ENCODE measurements at regions not wholly inside any gene's neighbourhood (a gene's known extent, or its start where the extent isn't known, plus 50 kb on each side); places are given as distances from the start of the nearest gene placed in this dataset.

DNA sequence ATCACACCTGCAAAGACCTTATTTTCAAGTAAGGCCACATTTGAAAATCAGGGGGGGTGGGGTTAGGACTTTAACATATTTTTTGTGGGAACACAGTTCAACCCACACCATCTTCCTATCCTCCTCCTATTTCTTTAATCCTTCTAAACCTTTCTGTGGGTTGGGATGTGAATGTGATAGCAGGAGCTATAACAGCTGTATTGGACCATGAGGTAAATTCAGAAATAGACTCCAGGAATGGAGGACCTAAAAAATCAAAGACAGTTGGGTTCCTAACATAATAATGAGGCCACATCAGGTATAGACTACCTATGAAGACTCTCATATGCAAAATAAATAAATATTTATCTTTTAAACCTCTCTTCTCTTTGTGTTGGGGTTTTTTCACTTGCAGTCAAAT is 451.4 kb downstream of the XYLT1 start:
- no peaks in the 10 kb centered on the region for H3K4me1 Mint-ChIP-seq
- TF ChIP-seq, protein P1, sequence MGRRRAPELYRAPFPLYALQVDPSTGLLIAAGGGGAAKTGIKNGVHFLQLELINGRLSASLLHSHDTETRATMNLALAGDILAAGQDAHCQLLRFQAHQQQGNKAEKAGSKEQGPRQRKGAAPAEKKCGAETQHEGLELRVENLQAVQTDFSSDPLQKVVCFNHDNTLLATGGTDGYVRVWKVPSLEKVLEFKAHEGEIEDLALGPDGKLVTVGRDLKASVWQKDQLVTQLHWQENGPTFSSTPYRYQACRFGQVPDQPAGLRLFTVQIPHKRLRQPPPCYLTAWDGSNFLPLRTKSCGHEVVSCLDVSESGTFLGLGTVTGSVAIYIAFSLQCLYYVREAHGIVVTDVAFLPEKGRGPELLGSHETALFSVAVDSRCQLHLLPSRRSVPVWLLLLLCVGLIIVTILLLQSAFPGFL (CRISPR knock-in tag; IDR thresholded peaks at IDR 0.05; ENCODE audit: borderline replicate concordance), result no peak
- ChIA-PET CTCF (interaction anchor here (0.6 kb wide), 1 partner anchor 22 kb away, joined by 4 read pairs; no protein-coding TSS in a partner anchor), POLR2A (no interaction called here)
- no peaks in the 10 kb centered on the region for H3K36me3 Mint-ChIP-seq
- DNase-seq (ENCODE audit: low spot score) (no peak), ATAC-seq (no peak)
- H3K27ac Mint-ChIP-seq, result no peak overlapping the region
- H3K4me3 Mint-ChIP-seq, result no peak overlapping the region
- H3K27me3 Mint-ChIP-seq (ENCODE audit: low read depth), result no peaks in the 10 kb centered on the region
- peaks cover 9% of the 10 kb centered on the region; the same call in 1 of the 2 replicates for H3K9me3 Mint-ChIP-seq

DNA sequence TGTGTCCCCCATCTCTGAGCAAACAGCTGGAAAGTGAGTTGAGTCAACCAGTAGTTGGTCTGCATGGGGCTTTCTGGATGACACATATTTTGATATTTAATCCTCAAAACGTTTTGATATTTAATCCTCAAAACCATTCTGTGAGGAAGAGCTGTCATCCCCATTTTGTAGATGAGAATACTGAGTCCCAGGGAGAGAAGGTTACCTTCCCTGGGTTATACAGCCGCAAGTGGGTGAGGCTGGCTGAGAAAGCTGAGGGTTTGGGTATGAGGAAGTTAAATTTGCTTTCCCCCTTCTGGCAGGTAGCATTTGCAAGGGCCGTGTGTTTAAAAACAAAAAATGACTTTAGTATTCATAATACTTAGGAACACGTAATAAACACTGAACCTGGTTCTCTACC is 447.2 kb downstream of the XYLT1 start:
- ATAC-seq, result no peak
- H3K4me1 Mint-ChIP-seq, result no peaks in the 10 kb centered on the region

More for the DNA sequence above, 447.2 kb downstream of the XYLT1 start:
- no peaks in the 10 kb centered on the region for H3K36me3 Mint-ChIP-seq
- H3K4me3 Mint-ChIP-seq, result no peak overlapping the region
- CTCF ChIA-PET, result no interaction called here
- H3K27ac Mint-ChIP-seq, result no peak overlapping the region
- POLR2A ChIA-PET, result no interaction called here
- TF ChIP-seq ZNF232 (CRISPR knock-in tag; IDR thresholded peaks at IDR 0.05) (no peak), ZNF138 (CRISPR knock-in tag; conservative IDR thresholded peaks at IDR 0.05) (no peak), NR3C1 (CRISPR knock-in tag; conservative IDR thresholded peaks at IDR 0.05; ENCODE audit: low read depth) (no peak), TEAD1 (CRISPR knock-in tag; IDR thresholded peaks at IDR 0.05) (no peak), ELF4 (CRISPR knock-in tag; IDR thresholded peaks at IDR 0.05; ENCODE audit: low read depth) (no peak), JUN (CRISPR knock-in tag; IDR thresholded peaks at IDR 0.05) (no peak), ZNF121 (CRISPR knock-in tag; IDR thresholded peaks at IDR 0.05) (no peak), ATF1 (CRISPR knock-in tag; IDR thresholded peaks at IDR 0.05) (no peak), EMX1 (CRISPR knock-in tag; IDR thresholded peaks at IDR 0.05) (no peak), ESRRA (CRISPR knock-in tag; IDR thresholded peaks at IDR 0.05; ENCODE audit: borderline replicate concordance) (no peak)
- TF ChIP-seq, protein P2, sequence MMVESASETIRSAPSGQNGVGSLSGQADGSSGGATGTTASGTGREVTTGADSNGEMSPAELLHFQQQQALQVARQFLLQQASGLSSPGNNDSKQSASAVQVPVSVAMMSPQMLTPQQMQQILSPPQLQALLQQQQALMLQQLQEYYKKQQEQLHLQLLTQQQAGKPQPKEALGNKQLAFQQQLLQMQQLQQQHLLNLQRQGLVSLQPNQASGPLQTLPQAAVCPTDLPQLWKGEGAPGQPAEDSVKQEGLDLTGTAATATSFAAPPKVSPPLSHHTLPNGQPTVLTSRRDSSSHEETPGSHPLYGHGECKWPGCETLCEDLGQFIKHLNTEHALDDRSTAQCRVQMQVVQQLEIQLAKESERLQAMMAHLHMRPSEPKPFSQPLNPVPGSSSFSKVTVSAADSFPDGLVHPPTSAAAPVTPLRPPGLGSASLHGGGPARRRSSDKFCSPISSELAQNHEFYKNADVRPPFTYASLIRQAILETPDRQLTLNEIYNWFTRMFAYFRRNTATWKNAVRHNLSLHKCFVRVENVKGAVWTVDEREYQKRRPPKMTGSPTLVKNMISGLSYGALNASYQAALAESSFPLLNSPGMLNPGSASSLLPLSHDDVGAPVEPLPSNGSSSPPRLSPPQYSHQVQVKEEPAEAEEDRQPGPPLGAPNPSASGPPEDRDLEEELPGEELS (CRISPR knock-in tag; IDR thresholded peaks at IDR 0.05), result no peak
- TF ChIP-seq, protein P3, sequence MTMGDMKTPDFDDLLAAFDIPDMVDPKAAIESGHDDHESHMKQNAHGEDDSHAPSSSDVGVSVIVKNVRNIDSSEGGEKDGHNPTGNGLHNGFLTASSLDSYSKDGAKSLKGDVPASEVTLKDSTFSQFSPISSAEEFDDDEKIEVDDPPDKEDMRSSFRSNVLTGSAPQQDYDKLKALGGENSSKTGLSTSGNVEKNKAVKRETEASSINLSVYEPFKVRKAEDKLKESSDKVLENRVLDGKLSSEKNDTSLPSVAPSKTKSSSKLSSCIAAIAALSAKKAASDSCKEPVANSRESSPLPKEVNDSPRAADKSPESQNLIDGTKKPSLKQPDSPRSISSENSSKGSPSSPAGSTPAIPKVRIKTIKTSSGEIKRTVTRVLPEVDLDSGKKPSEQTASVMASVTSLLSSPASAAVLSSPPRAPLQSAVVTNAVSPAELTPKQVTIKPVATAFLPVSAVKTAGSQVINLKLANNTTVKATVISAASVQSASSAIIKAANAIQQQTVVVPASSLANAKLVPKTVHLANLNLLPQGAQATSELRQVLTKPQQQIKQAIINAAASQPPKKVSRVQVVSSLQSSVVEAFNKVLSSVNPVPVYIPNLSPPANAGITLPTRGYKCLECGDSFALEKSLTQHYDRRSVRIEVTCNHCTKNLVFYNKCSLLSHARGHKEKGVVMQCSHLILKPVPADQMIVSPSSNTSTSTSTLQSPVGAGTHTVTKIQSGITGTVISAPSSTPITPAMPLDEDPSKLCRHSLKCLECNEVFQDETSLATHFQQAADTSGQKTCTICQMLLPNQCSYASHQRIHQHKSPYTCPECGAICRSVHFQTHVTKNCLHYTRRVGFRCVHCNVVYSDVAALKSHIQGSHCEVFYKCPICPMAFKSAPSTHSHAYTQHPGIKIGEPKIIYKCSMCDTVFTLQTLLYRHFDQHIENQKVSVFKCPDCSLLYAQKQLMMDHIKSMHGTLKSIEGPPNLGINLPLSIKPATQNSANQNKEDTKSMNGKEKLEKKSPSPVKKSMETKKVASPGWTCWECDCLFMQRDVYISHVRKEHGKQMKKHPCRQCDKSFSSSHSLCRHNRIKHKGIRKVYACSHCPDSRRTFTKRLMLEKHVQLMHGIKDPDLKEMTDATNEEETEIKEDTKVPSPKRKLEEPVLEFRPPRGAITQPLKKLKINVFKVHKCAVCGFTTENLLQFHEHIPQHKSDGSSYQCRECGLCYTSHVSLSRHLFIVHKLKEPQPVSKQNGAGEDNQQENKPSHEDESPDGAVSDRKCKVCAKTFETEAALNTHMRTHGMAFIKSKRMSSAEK (CRISPR knock-in tag; IDR thresholded peaks at IDR 0.05; ENCODE audit: borderline replicate concordance), result no peak
- TF ChIP-seq, protein P1 (CRISPR knock-in tag; IDR thresholded peaks at IDR 0.05; ENCODE audit: borderline replicate concordance), result no peak
- TF ChIP-seq, protein P4, sequence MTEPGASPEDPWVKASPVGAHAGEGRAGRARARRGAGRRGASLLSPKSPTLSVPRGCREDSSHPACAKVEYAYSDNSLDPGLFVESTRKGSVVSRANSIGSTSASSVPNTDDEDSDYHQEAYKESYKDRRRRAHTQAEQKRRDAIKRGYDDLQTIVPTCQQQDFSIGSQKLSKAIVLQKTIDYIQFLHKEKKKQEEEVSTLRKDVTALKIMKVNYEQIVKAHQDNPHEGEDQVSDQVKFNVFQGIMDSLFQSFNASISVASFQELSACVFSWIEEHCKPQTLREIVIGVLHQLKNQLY (CRISPR knock-in tag; IDR thresholded peaks at IDR 0.05), result no peak
- TF ChIP-seq, protein P5, sequence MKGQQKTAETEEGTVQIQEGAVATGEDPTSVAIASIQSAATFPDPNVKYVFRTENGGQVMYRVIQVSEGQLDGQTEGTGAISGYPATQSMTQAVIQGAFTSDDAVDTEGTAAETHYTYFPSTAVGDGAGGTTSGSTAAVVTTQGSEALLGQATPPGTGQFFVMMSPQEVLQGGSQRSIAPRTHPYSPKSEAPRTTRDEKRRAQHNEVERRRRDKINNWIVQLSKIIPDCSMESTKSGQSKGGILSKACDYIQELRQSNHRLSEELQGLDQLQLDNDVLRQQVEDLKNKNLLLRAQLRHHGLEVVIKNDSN (CRISPR knock-in tag; IDR thresholded peaks at IDR 0.05), result no peak
- TF ChIP-seq, protein P6, sequence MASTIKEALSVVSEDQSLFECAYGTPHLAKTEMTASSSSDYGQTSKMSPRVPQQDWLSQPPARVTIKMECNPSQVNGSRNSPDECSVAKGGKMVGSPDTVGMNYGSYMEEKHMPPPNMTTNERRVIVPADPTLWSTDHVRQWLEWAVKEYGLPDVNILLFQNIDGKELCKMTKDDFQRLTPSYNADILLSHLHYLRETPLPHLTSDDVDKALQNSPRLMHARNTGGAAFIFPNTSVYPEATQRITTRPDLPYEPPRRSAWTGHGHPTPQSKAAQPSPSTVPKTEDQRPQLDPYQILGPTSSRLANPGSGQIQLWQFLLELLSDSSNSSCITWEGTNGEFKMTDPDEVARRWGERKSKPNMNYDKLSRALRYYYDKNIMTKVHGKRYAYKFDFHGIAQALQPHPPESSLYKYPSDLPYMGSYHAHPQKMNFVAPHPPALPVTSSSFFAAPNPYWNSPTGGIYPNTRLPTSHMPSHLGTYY (CRISPR knock-in tag; IDR thresholded peaks at IDR 0.05), result no peak
- peaks cover under 1% of the 10 kb centered on the region for H3K9me3 Mint-ChIP-seq
- no peaks in the 10 kb centered on the region for H3K27me3 Mint-ChIP-seq (ENCODE audit: low read depth)
- DNase-seq (ENCODE audit: low spot score), result no peak

Data from WTC11 (cell line).